Forelimb muscle (tissue), 1 donor: ENCODE measurements at regions not wholly inside any gene's neighbourhood (a gene's known extent, or its start where the extent isn't known, plus 50 kb on each side); places are given as distances from the start of the nearest gene placed in this dataset.

ENCODE experiments used
- DNase-seq: peaks from one replicate; pipeline ENCODE4 v3.0.0-alpha.2; 2013; ENCODE audit warnings: low read depth

DNA sequence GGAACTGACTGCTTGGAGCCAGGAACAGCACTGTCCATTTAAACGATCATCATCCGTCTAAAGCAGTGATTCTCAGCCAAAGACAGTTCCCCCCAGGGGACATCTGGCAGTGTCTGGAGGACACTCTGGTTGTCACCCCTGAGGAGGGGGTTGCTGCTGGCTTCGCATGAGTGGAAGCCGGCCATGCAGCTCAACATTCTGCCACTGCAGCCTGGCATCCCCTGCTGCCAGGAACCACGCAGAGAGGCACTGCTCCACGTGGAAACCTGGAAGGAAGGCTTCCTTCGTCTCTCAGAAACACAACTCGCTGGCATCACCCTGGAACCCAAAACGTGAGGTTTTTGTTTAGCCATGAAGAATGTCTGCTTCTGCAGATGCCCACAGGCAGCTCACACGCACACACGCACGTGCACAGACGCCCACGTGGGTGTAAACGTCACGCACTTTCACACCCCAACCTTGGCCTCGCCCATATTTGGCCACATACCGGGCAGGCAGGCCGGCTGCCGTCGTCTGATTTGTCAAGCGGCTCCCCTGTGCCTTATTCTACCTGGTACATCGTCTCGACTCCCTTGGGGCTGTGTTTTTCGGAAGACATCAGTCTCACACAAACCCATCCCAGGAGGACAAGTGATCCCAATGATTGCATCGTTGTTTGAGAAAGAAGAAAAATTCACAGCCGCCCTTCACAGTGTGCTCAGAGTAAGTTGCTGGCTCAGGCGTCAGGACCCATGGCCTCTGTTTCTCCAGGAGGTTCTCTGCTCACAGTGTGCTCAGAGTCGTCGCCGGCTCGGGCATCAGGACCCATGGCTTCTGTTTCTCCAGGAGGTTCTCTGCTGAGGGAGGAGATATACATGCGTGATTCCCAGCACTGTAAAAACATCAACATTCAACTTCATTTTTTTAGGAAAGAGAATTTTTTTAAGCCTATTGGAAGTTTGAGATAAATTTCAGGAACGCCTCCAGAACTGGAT is 127.2 kb upstream of the PPP2R2D start:
- DNase-seq = no peak

DNA sequence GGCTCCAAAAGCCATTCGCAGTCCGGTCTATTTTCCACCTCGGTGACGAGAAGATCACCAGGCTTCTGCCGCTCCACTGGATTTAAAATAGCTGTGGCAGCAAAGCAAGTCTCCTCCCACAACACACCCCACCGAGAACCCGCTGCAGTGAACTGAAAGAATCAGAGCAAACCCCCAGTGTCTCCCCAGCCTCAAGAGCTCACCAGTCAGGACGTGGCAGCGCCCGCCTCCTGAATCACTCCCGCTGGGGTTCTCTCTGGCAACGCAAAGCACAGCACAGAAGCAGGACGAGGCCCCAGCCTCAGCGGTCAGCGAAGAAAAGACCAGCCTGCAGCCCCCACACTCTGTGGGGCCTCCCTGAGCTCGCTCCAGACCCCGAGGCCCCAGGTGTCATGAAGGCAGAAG is 126.1 kb upstream of the PPP2R2D start:
- DNase-seq = no peak

DNA sequence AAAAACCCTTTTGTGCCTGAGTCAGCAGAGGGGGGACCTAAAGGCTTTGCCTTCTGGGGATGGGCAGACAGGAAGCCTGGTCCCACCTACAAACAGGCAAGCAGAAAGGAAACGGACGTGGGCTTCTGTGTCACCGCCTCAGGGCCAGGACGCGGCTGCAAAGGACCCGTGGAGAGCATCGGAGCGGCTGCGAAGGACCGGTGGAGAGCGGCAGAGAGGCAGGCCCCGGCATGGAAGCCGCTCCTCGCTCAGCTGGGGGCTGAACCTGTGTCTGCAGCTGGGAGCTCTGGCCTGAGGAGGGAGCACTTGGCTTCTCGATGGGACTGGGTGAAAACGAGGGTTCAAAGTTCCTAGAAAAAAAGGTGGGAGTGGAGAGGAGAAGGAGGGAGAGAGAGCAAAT is 125.4 kb upstream of the PPP2R2D start:
- DNase-seq = no peak

DNA sequence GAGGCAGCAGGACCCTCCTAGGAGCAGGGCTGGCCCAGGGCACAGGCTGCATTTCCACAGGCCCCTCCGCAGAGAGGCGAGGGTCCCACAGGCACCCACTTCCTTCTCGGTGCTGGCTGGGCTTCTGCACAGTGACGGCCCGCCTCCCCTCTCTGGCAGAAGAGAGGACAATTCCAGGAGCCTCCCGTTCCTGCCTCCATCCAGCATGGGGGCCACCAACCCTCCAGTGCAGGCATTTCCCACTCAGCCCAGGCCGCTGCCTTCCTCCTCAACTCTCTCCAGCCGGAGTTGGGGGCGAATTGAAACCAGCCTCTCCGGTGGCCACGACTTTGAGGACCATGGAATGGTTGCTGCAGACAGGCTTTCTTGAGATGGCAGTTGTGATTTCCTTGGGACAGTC is 125.0 kb upstream of the PPP2R2D start:
- no peak for DNase-seq

DNA sequence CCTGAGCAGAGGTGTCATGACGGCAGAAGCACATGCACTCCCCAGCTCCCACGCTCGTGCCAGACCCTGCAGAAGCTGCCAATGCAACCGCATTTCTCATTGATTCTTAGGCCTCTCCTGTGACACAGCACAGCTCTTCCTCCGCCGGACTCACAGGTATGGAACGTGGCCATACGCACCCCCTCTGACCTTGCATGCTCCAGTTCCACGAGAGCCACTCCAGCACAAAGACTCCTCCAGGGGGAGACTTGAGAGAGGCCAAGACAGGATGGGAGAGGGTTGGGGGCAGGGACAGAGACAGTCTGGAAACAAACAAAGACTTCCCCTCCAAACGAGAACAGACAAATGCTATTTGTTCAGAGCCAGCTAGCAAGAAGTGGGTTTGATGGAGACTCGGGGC is 124.3 kb upstream of the PPP2R2D start:
- no peak for DNase-seq

DNA sequence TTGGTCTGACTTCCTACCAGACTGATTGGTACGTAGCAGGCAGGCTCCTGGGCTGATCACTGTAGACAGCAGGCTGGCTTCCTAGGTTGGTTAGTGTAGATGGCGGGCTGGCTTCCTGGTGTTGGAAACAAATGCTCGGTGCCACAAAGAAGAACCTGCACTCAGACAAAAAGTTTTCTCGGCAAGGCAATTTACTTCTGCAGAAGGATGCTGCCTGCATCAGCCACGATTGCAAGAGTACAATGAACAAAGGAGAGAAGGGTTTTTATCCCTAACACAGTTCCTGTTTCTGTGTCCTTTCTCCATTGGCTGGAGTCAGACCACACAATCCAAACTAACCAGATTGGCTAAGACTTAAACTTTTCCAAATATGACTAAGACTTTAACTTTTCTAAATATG is 123.6 kb upstream of the PPP2R2D start:
- DNase-seq = no peak

DNA sequence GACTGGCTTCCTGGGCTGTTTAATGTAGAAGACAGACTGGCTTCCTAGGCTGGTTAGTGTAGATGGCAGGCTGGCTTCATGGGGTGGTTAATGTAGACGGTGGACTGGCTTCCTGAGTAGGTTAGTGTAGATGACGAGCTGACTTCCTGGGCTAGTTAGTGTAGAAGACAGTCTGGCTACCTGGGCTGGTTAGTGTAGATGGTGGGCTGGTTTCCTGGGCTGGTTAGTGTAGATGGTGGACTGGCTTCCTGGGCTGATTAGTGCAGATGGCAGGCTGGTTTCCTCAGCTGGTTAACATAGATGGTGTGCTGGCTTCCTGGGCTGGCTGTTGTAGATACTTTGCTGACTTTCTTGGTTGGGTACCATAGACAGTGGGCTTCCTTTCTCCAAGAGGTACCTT is 122.9 kb upstream of the PPP2R2D start:
- DNase-seq = no peak

DNA sequence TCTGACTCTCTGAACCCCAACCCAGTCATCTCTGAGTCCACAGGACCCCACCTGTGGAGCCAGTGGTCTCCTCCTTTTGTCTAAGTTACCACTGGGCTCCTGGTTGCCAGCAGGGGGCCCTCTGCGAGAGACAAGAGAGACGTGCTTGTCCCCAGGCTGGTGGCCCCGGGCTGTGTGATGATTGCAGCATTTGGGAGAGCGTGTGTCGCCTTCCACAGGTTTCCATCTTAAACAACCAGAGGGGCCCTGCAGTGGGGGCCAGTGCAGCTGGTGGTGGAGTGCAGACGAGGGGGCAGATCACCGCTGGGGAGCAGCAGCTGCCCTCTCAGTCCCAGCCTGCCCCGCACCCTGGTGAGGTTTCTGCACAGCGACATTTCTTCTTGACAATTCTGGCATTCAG is 122.4 kb upstream of the PPP2R2D start:
- DNase-seq = no peak

DNA sequence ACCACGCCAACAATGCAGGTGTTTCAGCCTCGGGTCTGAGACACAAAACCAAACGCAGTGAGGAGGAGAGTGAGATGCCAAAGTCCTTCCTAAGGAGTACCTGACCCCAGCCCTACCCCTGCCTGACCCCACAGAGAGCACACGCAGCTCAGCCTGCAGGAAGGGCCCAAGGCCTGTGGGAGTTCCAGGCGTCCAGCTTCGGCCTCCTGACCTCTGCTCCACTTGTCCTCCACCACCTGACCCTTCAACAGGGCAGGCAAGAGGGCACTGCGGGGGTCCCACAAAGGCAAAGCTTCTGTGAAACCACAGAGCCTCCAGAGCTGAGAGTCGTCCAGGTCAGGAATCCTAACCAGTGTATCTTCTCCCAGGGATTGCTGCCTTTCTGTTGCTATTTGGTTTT is 122.0 kb upstream of the PPP2R2D start:
- DNase-seq = no peak

DNA sequence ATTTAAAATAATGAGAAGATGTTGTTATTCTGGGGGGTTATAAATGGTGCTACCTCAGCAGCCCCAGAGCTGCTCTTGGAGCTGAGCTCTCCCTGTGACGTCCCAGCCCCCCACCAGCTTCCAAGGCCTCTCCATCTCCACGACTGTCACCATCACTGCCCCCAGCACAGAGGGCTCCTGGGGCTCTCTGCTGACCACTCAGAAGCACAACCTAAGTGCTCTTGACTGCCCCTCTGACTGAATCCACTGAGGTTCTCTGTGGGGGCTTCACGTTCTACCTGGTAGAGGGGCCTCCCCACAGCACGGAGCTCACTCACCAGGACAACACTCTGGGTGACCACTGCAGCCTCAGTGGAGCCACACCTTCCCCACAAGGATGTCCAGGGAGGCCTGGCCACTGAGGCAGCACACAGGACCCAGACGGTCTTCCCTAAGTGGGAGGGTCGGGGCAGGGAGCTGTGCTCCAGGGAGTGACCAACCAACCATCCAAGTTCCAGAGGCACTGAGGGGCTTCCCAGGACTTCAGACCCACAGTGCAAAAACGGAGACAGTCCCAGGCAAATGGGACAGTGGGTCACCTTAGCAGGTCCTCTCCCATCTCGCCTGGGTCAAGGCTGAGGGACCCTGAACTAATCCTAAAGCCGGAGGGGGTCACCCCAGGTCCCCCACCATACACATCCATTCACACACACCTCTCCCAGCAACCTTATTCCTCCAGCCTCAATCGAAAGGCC is 121.0 kb upstream of the PPP2R2D start:
- DNase-seq = no peak

DNA sequence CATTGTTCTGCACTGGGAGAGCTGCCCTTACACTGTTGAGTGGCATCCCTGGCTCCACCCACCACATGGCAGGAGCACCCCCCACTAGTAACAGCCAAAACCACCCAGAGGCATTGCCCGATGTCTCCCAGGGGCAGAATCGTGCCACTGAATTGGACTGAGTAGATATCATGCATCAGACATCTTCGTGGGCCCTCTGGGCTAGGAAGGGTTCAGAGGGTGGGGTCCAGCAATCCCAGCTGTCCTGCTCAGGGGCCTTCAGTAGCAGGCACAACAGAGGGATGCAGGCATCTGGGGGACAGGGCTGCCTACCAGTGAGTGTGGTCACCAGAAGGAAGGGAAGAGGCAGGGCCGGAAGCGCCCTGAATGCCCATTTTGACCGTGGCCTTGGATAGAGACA is 119.7 kb upstream of the PPP2R2D start:
- DNase-seq = no peak

DNA sequence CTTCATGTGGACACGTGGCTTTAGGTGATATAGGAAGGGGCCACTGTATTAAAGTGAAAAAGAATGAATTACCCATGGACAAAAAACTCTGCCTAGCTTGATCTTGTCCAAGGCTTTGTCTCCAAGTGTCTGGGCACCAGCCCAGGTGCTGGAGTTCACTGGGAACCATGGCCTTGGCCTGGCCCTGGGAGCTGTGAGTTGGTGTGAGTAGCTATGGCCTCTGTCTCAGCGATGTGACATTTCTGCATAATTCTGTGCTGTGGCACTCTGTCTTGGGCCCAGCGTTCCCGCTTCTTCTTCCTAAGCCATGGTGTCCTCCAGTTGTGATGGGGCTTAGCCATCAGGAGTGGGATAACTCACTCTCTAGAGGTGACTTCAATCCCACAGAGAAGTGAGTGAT is 119.0 kb upstream of the PPP2R2D start:
- no peak for DNase-seq

DNA sequence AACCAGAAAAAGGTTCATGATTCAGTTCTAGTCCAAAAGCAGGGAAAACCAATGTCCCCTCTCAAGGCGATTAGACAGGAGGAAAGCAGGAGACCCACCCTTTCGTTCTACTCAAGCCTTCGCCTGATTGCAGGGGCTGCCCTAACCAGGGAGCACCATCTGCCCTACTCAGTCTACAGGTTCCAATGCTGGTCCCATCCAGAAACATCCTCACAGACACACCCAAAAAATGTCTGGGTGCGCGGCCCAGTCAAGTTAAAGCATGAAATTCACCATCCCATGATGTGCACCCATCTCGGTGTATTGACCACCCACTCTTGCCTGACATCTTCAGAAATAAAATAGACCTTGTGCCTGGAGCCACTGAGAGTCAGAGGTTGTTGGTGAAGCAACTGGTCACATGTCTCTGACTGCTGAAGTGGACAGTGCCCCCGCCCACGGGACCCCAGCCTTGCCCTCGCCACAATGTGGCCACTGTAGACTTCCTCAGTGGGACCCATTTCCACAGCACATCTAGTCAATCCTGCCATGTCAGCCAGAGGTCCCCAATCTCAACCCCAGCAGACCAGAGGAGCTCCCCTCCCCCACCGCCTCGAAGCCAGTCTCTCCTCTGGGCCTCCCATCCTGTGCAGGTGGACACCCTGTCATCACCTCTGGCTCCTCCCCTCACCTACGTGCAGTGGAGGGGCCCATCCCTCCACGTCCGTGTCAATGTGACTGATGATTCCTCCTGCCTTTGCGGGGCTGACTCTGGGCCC is 116.3 kb upstream of the PPP2R2D start:
- no peak for DNase-seq

DNA sequence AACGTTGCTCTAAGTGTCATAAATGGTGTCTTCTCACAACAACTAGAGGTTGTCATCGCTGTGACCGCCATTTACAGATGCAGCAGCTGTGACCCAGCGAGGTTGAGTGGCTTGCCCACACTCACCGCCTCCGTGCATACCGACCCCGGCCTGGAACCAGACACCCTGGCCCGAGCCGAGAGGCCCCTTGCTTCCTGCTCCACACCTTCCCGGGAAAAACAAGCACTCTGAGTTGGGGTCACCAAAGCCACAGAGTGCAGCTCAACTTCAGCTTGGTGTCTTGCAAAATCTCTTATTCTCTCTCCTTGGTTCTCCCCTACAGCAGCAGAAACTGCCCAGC is 115.7 kb upstream of the PPP2R2D start:
- no peak for DNase-seq

DNA sequence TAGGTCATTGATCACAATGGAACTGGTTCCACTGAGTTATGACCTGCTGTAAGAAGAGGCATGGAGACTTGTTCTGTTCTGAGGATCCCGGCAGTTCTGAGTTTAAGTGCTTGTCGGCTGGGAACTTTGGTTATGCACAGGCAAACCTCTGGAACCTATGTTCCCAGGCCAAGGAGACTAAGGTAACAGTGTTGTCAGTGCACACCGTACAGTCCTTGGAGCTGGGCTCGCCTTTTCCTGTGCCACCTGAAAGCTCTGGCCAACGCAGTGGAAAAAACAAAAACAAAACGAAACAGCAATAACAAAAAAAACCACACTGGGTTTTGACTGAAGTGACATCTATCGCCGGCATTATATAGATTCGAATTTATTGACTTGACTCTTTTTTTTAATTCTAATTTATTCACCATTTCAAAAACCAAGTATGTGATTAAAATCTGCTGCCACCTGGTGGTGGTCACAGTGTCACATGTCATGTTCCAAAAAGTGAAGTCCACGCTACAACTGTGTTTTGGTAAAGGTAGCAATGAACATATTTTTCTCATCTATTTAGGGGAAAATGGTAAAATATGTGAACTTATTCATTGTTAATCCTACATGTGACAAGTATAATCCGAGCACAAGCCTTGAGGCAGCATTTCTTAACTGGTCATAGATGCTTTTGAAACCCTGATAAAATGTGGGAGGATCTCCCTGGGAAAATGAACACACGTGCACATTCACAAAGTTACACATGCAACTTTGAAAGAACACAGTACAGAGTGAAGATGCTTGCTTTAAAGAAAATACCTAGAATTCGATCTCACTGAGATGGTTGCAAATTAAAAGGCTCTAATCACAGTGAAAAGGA is 113.8 kb upstream of the PPP2R2D start:
- peak; percentile 32 for DNase-seq

DNA sequence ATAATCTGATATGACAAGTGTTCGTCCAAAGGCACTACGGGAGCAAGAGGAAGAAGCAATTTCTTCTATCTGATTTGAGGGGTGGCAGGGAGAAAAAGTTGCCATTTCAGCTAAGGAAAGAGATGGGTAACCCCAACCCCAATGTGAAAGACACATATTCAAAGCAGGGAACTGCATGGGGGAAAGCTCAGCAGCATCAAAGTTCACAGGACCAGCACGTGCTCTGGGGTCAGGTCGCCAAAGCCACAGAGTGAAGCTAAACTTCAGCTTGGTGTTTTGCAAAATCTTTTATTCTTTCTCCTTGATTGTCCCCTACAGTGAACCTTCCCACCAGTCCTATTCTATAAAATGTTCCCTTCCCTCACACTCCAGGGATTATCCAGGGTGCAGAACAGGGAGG is 112.8 kb upstream of the PPP2R2D start:
- no peak for DNase-seq

DNA sequence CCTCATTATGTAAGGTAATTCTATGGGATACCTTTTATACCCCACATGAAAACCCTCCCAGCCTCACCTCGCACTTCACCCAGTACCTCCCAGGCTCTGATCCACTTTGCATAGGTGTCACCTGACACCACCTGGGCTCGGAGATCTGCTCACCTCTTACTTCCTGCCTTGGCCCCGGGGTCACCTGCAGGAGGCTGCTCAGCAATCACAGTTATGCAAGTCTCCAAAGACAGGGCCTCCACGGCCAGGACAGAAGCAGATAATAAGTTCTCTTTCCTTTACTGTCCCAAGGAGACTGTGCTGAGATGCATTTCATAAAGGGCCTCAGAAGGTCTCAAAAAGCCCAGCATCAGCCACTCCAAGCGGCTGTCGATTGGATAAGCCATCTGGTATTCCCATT is 112.4 kb upstream of the PPP2R2D start:
- no peak for DNase-seq

DNA sequence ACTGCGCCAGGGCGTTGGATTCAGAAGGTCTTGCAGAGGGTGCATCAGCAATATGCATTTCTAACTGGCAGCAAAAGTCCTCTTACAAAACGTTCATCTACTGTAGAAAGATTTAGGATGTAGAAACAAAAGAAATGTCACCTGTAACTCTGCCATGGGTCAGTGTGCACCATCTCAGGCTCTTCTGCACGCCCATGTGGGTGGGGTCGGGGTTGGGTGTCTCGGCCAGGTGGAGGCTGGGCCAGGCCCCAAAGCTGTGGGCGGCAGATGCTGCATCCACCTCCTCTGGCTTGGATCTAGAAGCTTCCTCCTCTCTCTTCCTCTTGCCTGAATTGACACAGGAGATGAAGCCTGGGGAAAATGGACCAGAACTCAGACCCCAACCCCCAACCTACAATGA is 111.3 kb upstream of the PPP2R2D start:
- DNase-seq = no peak

DNA sequence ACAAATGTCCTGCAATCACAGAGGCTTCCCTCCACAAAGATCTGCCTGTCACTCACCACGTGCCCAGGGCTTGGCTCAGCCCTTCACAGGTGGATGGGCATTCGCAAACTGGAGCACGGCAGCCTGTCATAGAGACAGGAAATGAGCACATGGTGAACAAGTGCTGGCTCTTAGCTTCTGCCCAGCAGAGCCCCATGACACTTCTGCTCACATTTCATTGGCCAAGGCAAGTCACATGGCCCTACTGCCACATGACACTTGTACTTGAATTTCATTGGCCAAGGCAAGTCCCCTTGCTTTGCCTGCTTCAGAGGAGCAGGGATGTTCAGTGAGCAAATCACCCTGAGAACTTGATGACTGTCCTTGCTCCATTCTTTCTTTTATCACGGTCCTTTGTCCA is 110.8 kb upstream of the PPP2R2D start:
- DNase-seq = no peak

DNA sequence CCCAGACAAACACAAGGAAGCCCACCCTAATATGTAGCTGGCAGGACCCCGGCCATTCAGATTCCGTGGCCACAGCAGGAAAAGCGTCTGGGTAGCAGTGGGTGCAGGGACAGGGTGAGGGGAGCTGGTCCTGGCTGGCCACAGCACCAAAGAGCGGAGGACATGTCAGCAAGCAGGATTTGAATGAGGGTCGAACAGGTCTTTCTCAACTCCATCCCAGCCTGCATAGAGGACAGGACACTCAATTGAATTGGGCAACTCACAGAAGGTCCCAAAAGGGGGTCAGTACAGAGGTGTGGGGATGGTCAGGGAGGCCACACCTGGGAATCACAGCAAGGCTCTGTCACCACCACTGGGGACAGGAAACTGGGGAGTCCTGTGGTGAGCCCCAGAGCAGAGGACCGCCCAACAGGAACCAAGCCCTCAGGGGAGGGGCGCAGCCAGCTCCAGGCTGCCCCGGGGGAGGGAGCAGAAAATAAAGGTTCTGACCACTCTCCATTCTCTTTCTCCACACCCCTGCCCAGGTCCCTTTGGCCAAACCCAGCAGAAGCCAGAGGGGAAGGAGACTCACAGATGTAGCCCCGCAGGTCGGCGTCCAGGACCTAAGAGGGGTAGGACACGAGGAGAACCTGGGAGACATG is 108.7 kb upstream of the PPP2R2D start:
- no peak for DNase-seq

DNA sequence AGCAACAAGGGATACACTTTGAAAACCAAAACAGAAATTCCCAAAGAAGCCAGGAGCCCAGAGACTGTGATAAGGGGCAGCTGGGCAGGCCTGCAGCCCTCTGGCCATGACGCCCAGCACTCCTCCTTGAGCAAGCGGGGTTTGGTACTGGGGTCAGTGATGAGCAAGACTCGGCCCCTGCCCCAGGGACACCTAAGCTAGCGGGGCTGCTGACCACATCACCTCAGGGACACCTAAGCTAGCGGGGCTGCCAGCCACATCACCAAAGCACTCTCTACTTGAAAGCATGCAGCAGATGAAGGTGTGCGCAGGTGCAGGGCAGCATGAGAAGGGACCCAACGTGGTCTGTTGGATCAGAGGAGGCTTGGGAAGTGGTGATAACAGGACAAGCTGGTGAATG is 108.0 kb upstream of the PPP2R2D start:
- DNase-seq = no peak
